ENCODE measurements at regions not wholly inside any gene's neighbourhood (a gene's known extent, or its start where the extent isn't known, plus 50 kb on each side); places are given as distances from the start of the nearest gene placed in this dataset.

GRCh38 chr5:4882186-4882585 is 257.9 kb upstream of the ADAMTS16 start:
- H3K27ac Mint-ChIP-seq: no peak overlapping the region
- H3K9me3 Mint-ChIP-seq: no peaks in the 10 kb centered on the region; the same call in 1 of the 2 replicates
- H3K4me1 Mint-ChIP-seq (ENCODE audit: low read depth): no peaks in the 10 kb centered on the region
- DNase-seq: no peak
- no peak overlapping the region for H3K4me3 Mint-ChIP-seq
- H3K27me3 Mint-ChIP-seq (ENCODE audit: insufficient read depth): peaks cover 9% of the 10 kb centered on the region
- no peak for TF ChIP-seq CTCF (IDR thresholded peaks at IDR 0.05)
- H3K36me3 Mint-ChIP-seq (ENCODE audit: low read depth): no peaks in the 10 kb centered on the region

DNA sequence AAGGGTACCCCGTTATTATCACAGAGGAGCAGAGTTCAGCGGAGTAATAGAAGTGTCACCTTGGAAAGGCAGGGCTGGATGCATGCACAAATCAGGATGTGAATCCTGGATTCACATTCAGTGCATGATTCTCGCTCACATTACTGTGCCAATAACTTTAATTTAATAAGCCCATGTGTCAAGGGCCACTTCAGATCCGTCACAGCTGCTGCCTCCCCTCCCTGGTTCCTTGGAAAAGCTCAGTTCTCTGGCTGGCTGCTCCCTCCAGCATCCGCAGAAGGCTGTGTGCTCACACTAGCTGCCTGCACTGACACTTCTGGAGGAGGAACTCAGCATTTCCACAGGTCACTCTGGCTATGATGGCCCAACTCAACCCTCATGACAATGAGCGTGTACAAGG is 256.8 kb upstream of the ADAMTS16 start:
- Mint-ChIP-seq H3K4me3 (no peak overlapping the region), H3K27ac (no peak overlapping the region), H3K27me3 (ENCODE audit: insufficient read depth) (peaks cover 9% of the 10 kb centered on the region), H3K4me1 (ENCODE audit: low read depth) (no peaks in the 10 kb centered on the region), H3K9me3 (no peaks in the 10 kb centered on the region; the same call in 1 of the 2 replicates), H3K36me3 (ENCODE audit: low read depth) (no peaks in the 10 kb centered on the region)
- DNase-seq: no peak
- TF ChIP-seq CTCF (IDR thresholded peaks at IDR 0.05): no peak

DNA sequence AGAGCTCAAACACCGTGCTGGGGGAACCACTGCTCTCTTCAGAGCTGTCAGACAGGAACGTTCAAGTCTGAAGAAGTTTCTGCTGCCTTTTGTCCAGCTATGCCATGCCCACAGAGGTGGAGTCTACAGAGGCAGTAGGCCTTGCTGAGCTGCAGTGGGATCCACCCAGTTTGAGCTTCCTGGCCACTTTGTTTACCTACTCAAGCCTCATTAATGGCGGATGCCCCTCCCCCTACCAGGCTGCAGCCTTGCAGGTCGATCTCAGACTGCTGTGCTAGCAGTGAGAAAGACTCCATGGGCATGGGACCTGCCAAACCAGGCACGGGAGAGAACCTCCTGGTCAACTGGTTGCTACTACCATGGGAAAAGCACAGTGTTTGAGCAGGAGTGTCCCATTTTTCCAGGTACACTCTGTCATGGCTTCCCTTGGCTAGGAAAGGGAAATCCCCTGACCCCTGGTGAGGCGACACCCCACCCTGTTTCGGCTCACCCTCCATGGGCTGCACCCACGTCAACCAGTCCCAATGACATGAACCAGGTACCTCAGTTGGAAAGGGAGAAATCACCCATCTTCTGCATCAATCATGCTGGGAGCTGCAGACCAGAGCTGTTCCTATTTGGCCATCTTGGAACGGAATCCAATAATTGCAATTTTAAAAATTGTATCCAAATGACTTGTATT is 246.9 kb upstream of the ADAMTS16 start:
- Mint-ChIP-seq H3K4me1 (ENCODE audit: low read depth) (no peaks in the 10 kb centered on the region), H3K36me3 (ENCODE audit: low read depth) (no peaks in the 10 kb centered on the region), H3K4me3 (no peak overlapping the region), H3K27ac (no peak overlapping the region), H3K9me3 (no peaks in the 10 kb centered on the region), H3K27me3 (ENCODE audit: insufficient read depth) (peaks cover 2% of the 10 kb centered on the region; the same call in 1 of the 2 replicates)
- no peak for DNase-seq
- TF ChIP-seq CTCF (IDR thresholded peaks at IDR 0.05): no peak

GRCh38 chr5:4896328-4896727 is 243.8 kb upstream of the ADAMTS16 start:
- no peak overlapping the region for H3K4me3 Mint-ChIP-seq
- TF ChIP-seq CTCF (IDR thresholded peaks at IDR 0.05): no peak
- H3K27me3 Mint-ChIP-seq (ENCODE audit: insufficient read depth): peaks cover 2% of the 10 kb centered on the region; the same call in 1 of the 2 replicates
- no peak overlapping the region for H3K27ac Mint-ChIP-seq
- no peak for DNase-seq
- H3K4me1 Mint-ChIP-seq (ENCODE audit: low read depth): no peaks in the 10 kb centered on the region
- no peaks in the 10 kb centered on the region for H3K36me3 Mint-ChIP-seq (ENCODE audit: low read depth)
- no peaks in the 10 kb centered on the region for H3K9me3 Mint-ChIP-seq

DNA sequence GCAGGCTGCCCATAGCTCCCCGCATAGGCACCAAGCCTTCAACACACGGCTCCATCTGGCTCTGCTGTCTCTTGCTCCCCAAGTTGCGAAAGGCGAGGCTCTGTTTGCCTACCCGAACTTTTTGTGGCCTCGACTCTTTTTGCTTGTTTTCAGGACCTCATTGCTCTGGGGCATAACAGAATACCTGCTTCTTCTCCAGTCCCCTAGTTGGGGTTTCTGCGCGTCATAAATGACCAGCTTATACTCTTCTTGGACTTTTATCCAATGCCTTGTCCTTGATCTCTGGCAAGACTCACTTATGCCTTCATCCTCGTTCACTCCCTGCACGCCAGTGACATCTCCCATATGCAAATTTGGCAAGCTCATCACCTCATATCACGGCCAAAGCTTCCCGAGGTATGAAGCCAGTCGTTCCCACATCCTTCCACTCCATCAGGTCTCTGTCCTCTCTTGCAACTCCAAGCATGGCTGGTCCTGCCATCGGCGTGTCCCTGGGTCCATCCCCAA is 238.8 kb upstream of the ADAMTS16 start:
- H3K27ac Mint-ChIP-seq: no peak overlapping the region
- DNase-seq: no peak
- H3K36me3 Mint-ChIP-seq (ENCODE audit: low read depth): no peaks in the 10 kb centered on the region
- H3K4me3 Mint-ChIP-seq: no peak overlapping the region
- no peaks in the 10 kb centered on the region for H3K9me3 Mint-ChIP-seq
- no peaks in the 10 kb centered on the region for H3K4me1 Mint-ChIP-seq (ENCODE audit: low read depth)
- no peak for TF ChIP-seq CTCF (IDR thresholded peaks at IDR 0.05)
- H3K27me3 Mint-ChIP-seq (ENCODE audit: insufficient read depth): peaks cover 2% of the 10 kb centered on the region
